Endothelial cell of umbilical vein (primary cell): ENCODE measurements at regions not wholly inside any gene's neighbourhood (a gene's known extent, or its start where the extent isn't known, plus 50 kb on each side); places are given as distances from the start of the nearest gene placed in this dataset.

Source experiments
- BruUV-seq: library from RNA; stranded (reverse); fragments of 400-500 nt; replicated peaks from 2 replicates; lab custom pipeline; 2021; lab: Mats Ljungman, UMichigan
- CTCF ChIA-PET: fragments of 300-600, 350-600 bp; sonication (Branson Sonifier 250); formaldehyde crosslinking; loops from one replicate; lab custom pipeline; 2021; ENCODE audit warnings: antibody characterized with exemption, inconsistent platforms; lab: Charles Lee
- POLR2A ChIA-PET: fragments of 300-600, 350-600 bp; sonication (Branson Sonifier 250); formaldehyde crosslinking; loops from one replicate; lab custom pipeline; 2021; ENCODE audit warnings: antibody characterized with exemption, inconsistent platforms; lab: Charles Lee
- DNase-seq: peaks from one replicate; pipeline ENCODE4 v3.0.0-alpha.2; 2011; ENCODE audit warnings: low read depth, low spot score
- FAIRE-seq: peaks from 2 replicates; lab custom pipeline; 2011; peaks lifted over from hg19 to GRCh38; lab: Jason Lieb, UNC
- H2AFZ ChIP-seq: 2 replicates; pipeline ENCODE4 v1.6.0; 2012; ENCODE audit warnings: low read depth, low read length, control low read depth, inconsistent platforms
- H3K27ac ChIP-seq: 2 replicates; pipeline ENCODE4 v1.5.1; 2011; ENCODE audit warnings: low read depth, mild to moderate bottlenecking, control low read depth, low read length, moderate library complexity; ENCODE audit not compliant: insufficient read depth
- H3K27me3 ChIP-seq, 2 experiments: 2 replicates each; pipeline versions ENCODE4 v1.6.0 to v1.6.1; 2011; ENCODE audit warnings: low read length in 2 of 2, mixed read lengths in 1 of 2; ENCODE audit not compliant: control insufficient read depth in 2 of 2, insufficient read depth in 2 of 2
- H3K36me3 ChIP-seq, 2 experiments: 2 replicates in 1 of 2; 3 replicates in 1 of 2; pipeline ENCODE4 v1.5.1; 2011; ENCODE audit warnings: low read length in 2 of 2, mild to moderate bottlenecking in 1 of 2, moderate library complexity in 1 of 2; ENCODE audit not compliant: control insufficient read depth in 2 of 2, insufficient read depth in 2 of 2; ENCODE audit errors: extremely low read depth in 1 of 2
- H3K4me1 ChIP-seq: 3 replicates; pipeline ENCODE4 v1.5.1; 2011; ENCODE audit warnings: mild to moderate bottlenecking, low read length; ENCODE audit not compliant: control insufficient read depth, insufficient read depth; ENCODE audit errors: extremely low read depth
- H3K4me2 ChIP-seq: 2 replicates; pipeline ENCODE4 v1.6.1; 2011; ENCODE audit warnings: low read length, control low read depth, mixed read lengths; ENCODE audit not compliant: insufficient read depth
- H3K4me3 ChIP-seq, 3 experiments: fragments of 200-600 bp in 1 of 3; sonication (generic), shearing (Covaris generic) in 1 of 3; replicated peaks in 1 of 3; 2 replicates each; pipeline ENCODE4 v1.5.1; 2011 to 2016; ENCODE audit warnings: control low read depth in 3 of 3, low read length in 3 of 3, mild to moderate bottlenecking in 2 of 3, inconsistent platforms in 1 of 3, low read depth in 1 of 3, moderate library complexity in 1 of 3; ENCODE audit not compliant: insufficient read depth in 1 of 3
- H3K79me2 ChIP-seq: 2 replicates; pipeline ENCODE4 v1.6.0; 2012; ENCODE audit warnings: low read length, inconsistent platforms; ENCODE audit not compliant: control insufficient read depth, insufficient read depth
- H3K9ac ChIP-seq: replicated peaks from 2 replicates; pipeline ENCODE3; 2011; ENCODE audit warnings: low read length, control low read depth; ENCODE audit not compliant: insufficient read depth; ENCODE audit errors: extremely low read depth
- H3K9me1 ChIP-seq: replicated peaks from 3 replicates; pipeline ENCODE4 v1.6.0; 2011; ENCODE audit warnings: mild to moderate bottlenecking, low read length; ENCODE audit not compliant: control insufficient read depth, insufficient read depth; ENCODE audit errors: extremely low read depth
- H3K9me3 ChIP-seq: replicated peaks from 2 replicates; pipeline ENCODE4 v1.5.1; 2012; ENCODE audit warnings: low read length, inconsistent platforms; ENCODE audit not compliant: control insufficient read depth, insufficient read depth
- H4K20me1 ChIP-seq: replicated peaks from 2 replicates; pipeline ENCODE3; 2011; ENCODE audit warnings: mild to moderate bottlenecking, low read length; ENCODE audit not compliant: control insufficient read depth, insufficient read depth; ENCODE audit errors: extremely low read depth
- CTCF ChIP-seq, 2 donors: IDR thresholded peaks; 1 replicate in 1 of 2; 2 replicates in 1 of 2; pipeline ENCODE4 v1.5.1; 2011; ENCODE audit warnings: low read length in 2 of 2, mild to moderate bottlenecking in 2 of 2, moderate library complexity in 2 of 2, control low read depth in 1 of 2, inconsistent platforms in 1 of 2, low read depth in 1 of 2; ENCODE audit not compliant: insufficient read depth in 1 of 2; ENCODE audit errors: extremely low read depth in 1 of 2
- EZH2 ChIP-seq: IDR thresholded peaks from 2 replicates; pipeline ENCODE4 v1.6.1; 2012; ENCODE audit warnings: borderline replicate concordance, low read depth, mild to moderate bottlenecking, moderate library complexity, low read length, inconsistent platforms; ENCODE audit not compliant: severe bottlenecking
- GATA2 ChIP-seq: IDR thresholded peaks from 2 replicates; pipeline ENCODE4 v1.7.0; 2011; ENCODE audit warnings: low read depth, mild to moderate bottlenecking, moderate library complexity, mixed read lengths, low read length; ENCODE audit not compliant: insufficient read length, insufficient read depth
- JUN ChIP-seq: IDR thresholded peaks from 2 replicates; pipeline ENCODE4 v1.6.1; 2011; ENCODE audit warnings: borderline replicate concordance, low read depth; ENCODE audit not compliant: insufficient read length, insufficient read depth
- MAX ChIP-seq: IDR thresholded peaks from 2 replicates; pipeline ENCODE4 v1.6.1; 2011; ENCODE audit not compliant: insufficient read depth, insufficient read length
- MYC ChIP-seq: IDR thresholded peaks from one replicate; pipeline ENCODE4 v1.6.1; 2011; ENCODE audit warnings: mild to moderate bottlenecking, low read depth, low read length
- POLR2A ChIP-seq: IDR thresholded peaks from 2 replicates; pipeline ENCODE4 v1.6.1; 2012; ENCODE audit warnings: low read depth, mild to moderate bottlenecking, control low read depth, low read length
- POLR2AphosphoS5 ChIP-seq: IDR thresholded peaks from 2 replicates; pipeline ENCODE4 v1.6.1; 2012; ENCODE audit warnings: low read depth, mild to moderate bottlenecking, control low read depth, low read length, moderate library complexity; ENCODE audit not compliant: insufficient read depth
- dilution Hi-C: fragments of 300-500 bp; cut with MboI; formaldehyde crosslinking; loops from one replicate; pipeline ENCODE4 v1.15.0; 2019; ENCODE audit warnings: low sequenced_read_pairs; ENCODE audit not compliant: extremely low pct_ligation_motif_present
- intact Hi-C: fragments of 100-400 bp; cut with micrococcal nuclease; formaldehyde crosslinking; loops from one replicate; pipeline ENCODE4 v1.10.0; 2022

GRCh38 chr6:156026486-156027247 lies 571.0 kb upstream of the NOX3 start:
- TF ChIP-seq MYC: no peak
- no peak for TF ChIP-seq POLR2AphosphoS5
- no peak for TF ChIP-seq EZH2
- no peak for TF ChIP-seq CTCF (IDR thresholded peaks at IDR 0.05; ENCODE audit: extremely low read depth in 1 of 2, insufficient read depth in 1 of 2, low read depth in 1 of 2, low read length in 2 of 2)
- no peak for TF ChIP-seq POLR2A
- CTCF ChIA-PET: no interaction called here

GRCh38 chr6:156024339-156024738 lies 568.7 kb upstream of the NOX3 start:
- intact Hi-C loops (no loop called here), dilution Hi-C loops (no loop called here)
- H3K9me3 ChIP-seq: no peaks in the 10 kb centered on the region
- H3K36me3 ChIP-seq: no peaks in the 10 kb centered on the region
- H4K20me1 ChIP-seq: no peaks in the 10 kb centered on the region
- H3K4me3 ChIP-seq: no peak overlapping the region
- no peak overlapping the region for H3K4me2 ChIP-seq
- H3K9me1 ChIP-seq: no peaks in the 10 kb centered on the region
- H3K9ac ChIP-seq: no peak overlapping the region
- POLR2A ChIA-PET: no interaction called here
- DNase-seq: no peak
- TF ChIP-seq GATA2 (no peak), JUN (no peak), POLR2A (no peak), MYC (no peak), EZH2 (no peak), MAX (no peak), POLR2AphosphoS5 (no peak)
- no peaks in the 10 kb centered on the region for H3K27me3 ChIP-seq
- BruUV-seq: no TSS peak
- no peaks in the 10 kb centered on the region for H3K79me2 ChIP-seq
- H2AFZ ChIP-seq: no peak overlapping the region
- H3K27ac ChIP-seq: no peak overlapping the region
- no peaks in the 10 kb centered on the region for H3K4me1 ChIP-seq
- CTCF ChIA-PET: no interaction called here
- no peak for FAIRE-seq

More at GRCh38 chr6:156026486-156027247, 571.0 kb upstream of the NOX3 start:
- no peaks in the 10 kb centered on the region for H3K36me3 ChIP-seq
- no peak overlapping the region for H3K9ac ChIP-seq
- no peak overlapping the region for H3K4me3 ChIP-seq
- no peak overlapping the region for H2AFZ ChIP-seq
- no TSS peak for BruUV-seq
- H3K9me3 ChIP-seq: no peaks in the 10 kb centered on the region
- intact Hi-C loops: no loop called here
- FAIRE-seq (no peak), DNase-seq (no peak)
- H3K4me2 ChIP-seq: no peak overlapping the region
- no peaks in the 10 kb centered on the region for H4K20me1 ChIP-seq
- no peaks in the 10 kb centered on the region for H3K9me1 ChIP-seq
- H3K4me1 ChIP-seq: no peaks in the 10 kb centered on the region
- H3K27ac ChIP-seq: no peak overlapping the region
- no peaks in the 10 kb centered on the region for H3K27me3 ChIP-seq
- no peaks in the 10 kb centered on the region for H3K79me2 ChIP-seq
- POLR2A ChIA-PET: no interaction called here
- dilution Hi-C loops: no loop called here
